Endothelial cell of umbilical vein (primary cell): ENCODE measurements at regions not wholly inside any gene's neighbourhood (a gene's known extent, or its start where the extent isn't known, plus 50 kb on each side); places are given as distances from the start of the nearest gene placed in this dataset.

Experiments used
- CTCF ChIP-seq, 2 donors: IDR thresholded peaks; 1 replicate in 1 of 2; 2 replicates in 1 of 2; pipeline ENCODE4 v1.5.1; 2011; ENCODE audit warnings: low read length in 2 of 2, mild to moderate bottlenecking in 2 of 2, moderate library complexity in 2 of 2, control low read depth in 1 of 2, inconsistent platforms in 1 of 2, low read depth in 1 of 2; ENCODE audit not compliant: insufficient read depth in 1 of 2; ENCODE audit errors: extremely low read depth in 1 of 2
- EZH2 ChIP-seq: IDR thresholded peaks from 2 replicates; pipeline ENCODE4 v1.6.1; 2012; ENCODE audit warnings: borderline replicate concordance, low read depth, mild to moderate bottlenecking, moderate library complexity, low read length, inconsistent platforms; ENCODE audit not compliant: severe bottlenecking
- FOS ChIP-seq: IDR thresholded peaks from 2 replicates; pipeline ENCODE4 v1.6.1; 2011; ENCODE audit warnings: mild to moderate bottlenecking, low read length, moderate library complexity, borderline replicate concordance; ENCODE audit not compliant: insufficient read depth
- GATA2 ChIP-seq: IDR thresholded peaks from 2 replicates; pipeline ENCODE4 v1.7.0; 2011; ENCODE audit warnings: low read depth, mild to moderate bottlenecking, moderate library complexity, mixed read lengths, low read length; ENCODE audit not compliant: insufficient read length, insufficient read depth
- JUN ChIP-seq: IDR thresholded peaks from 2 replicates; pipeline ENCODE4 v1.6.1; 2011; ENCODE audit warnings: borderline replicate concordance, low read depth; ENCODE audit not compliant: insufficient read length, insufficient read depth
- MAX ChIP-seq: IDR thresholded peaks from 2 replicates; pipeline ENCODE4 v1.6.1; 2011; ENCODE audit not compliant: insufficient read depth, insufficient read length
- POLR2A ChIP-seq: IDR thresholded peaks from 2 replicates; pipeline ENCODE4 v1.6.1; 2012; ENCODE audit warnings: low read depth, mild to moderate bottlenecking, control low read depth, low read length
- POLR2AphosphoS5 ChIP-seq: IDR thresholded peaks from 2 replicates; pipeline ENCODE4 v1.6.1; 2012; ENCODE audit warnings: low read depth, mild to moderate bottlenecking, control low read depth, low read length, moderate library complexity; ENCODE audit not compliant: insufficient read depth

- TF ChIP-seq POLR2A (no peak), CTCF (IDR thresholded peaks at IDR 0.05; ENCODE audit: extremely low read depth in 1 of 2, insufficient read depth in 1 of 2, low read depth in 1 of 2, low read length in 2 of 2) (no peak), POLR2AphosphoS5 (no peak), EZH2 (no peak), MAX (no peak), GATA2 (no peak), JUN (no peak), FOS (no peak)
These were observed 921.2 kb upstream of the CNTNAP5 start for GRCh38 chr2:123103902-123104301.
